Glomerular visceral epithelial cell (primary cell): ENCODE measurements at regions not wholly inside any gene's neighbourhood (a gene's known extent, or its start where the extent isn't known, plus 50 kb on each side); places are given as distances from the start of the nearest gene placed in this dataset.
A peak's percentile ranks its signal among the peaks of the same experiment; 100 is the strongest.
"Not testable (repeated sequence)": the region's sequence is repeated elsewhere in the genome, so short reads cannot be mapped to it uniquely, and the experiment has no call there.

Experiments used
- DNase-seq: peaks from one replicate; pipeline ENCODE4 v3.0.0-alpha.2; 2016; ENCODE audit errors: extremely low spot score

- no peak for DNase-seq
These were observed 54.3 kb upstream of the CIT start for GRCh38 chr12:119931402-119931801.

DNA sequence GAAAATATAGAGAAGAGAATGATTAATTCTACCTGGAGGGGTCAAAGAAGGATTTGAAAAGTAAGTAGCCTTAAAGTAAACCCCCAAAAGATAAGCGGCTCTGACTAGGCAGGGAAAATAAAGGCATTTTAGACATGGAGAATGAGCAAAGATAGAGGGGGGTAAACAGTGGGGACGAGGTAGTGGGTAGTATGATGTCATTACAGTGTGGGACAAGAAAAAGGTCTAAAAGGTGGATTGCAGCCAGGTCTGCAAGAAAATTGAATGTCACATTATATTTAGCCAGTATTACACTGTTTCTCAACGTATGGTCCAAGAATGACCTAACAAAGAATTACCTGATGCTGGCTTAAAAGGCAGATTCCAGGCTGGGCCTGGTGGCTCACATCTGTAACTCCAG lies 55.8 kb upstream of the CIT start:
- no peak for DNase-seq

DNA sequence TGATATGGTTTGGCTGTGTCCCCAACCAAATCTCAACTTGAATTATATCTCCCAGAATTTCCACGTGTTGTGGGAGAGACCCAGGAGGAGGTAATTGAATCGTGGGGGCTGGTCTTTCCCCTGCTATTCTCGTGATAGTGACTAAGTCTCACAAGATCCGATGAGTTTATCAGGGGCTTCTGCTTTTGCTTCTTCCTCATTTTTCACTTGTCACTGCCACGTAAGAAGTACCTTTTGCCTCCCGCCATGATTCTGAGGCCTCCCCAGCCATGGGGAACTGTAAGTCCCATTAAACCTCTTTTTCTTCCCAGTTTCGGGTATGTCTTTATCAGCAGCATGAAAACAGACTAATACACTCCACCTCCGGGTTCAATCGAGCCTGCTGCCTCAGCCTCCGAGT lies 54.3 kb upstream of the BICDL1 start:
- not testable (repeated sequence) for DNase-seq

DNA sequence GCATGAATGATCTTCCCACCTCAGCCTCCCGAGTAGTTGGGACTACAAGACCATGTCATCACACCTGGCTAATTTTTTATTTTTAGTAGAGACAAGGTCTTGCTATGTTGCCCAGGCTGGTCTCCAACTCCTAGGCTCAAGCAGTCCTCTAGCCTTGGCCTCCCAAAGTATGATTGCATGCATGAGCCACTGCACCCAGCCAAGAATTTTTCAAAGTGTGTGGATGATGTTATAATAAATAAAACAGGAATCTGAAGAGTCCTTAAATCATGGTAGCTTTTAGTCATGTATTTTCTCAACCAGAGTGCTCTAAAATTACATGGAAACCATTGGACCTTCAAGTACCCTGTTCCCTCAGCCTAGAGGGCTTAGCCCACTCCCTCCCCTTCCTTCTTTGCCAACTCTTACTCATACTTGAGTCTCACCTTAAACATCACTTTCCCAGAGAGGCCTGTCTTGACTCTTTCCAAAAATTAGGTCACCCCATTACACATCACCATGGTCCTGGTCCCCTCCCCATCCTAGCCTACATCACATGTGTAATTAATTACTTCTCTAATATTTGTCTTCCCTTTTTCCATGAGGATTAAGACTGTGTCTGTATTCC lies 52.2 kb upstream of the BICDL1 start:
- no peak for DNase-seq

- DNase-seq = peak; percentile 56
These were observed 50.9 kb upstream of the BICDL1 start for GRCh38 chr12:119938049-119938667.
